ENCODE measurements at regions not wholly inside any gene's neighbourhood (a gene's known extent, or its start where the extent isn't known, plus 50 kb on each side); places are given as distances from the start of the nearest gene placed in this dataset.

GRCh38 chr2:23312996-23313606, 71.9 kb upstream of the KLHL29 start:
- TF ChIP-seq RAD21 (conservative IDR thresholded peaks at IDR 0.05 in 1 of 2, IDR thresholded peaks at IDR 0.05 in 1 of 2): peak; percentile 17 to 48; a peak in 2 of 5 replicates
- TF ChIP-seq CTCF (IDR thresholded peaks at IDR 0.05): peak; percentile 32
- no peak for TF ChIP-seq POLR2AphosphoS2 (conservative IDR thresholded peaks at IDR 0.05; ENCODE audit: low read length)
- no peak for TF ChIP-seq JUNB (IDR thresholded peaks at IDR 0.05)
- no peak for TF ChIP-seq EP300 (IDR thresholded peaks at IDR 0.05)
- TF ChIP-seq SMC3 (IDR thresholded peaks at IDR 0.05): no peak
- no peak for TF ChIP-seq GATA3 (IDR thresholded peaks at IDR 0.05; ENCODE audit: borderline replicate concordance)
- no peak for TF ChIP-seq KDM5A (IDR thresholded peaks at IDR 0.05)
- no peak for TF ChIP-seq MAX (IDR thresholded peaks at IDR 0.05)
- no peak for TF ChIP-seq PHF8 (IDR thresholded peaks at IDR 0.05; ENCODE audit: borderline replicate concordance, low read depth)
- TF ChIP-seq FOSL2 (IDR thresholded peaks at IDR 0.05): no peak
- TF ChIP-seq FOSL2 (CRISPR knock-in tag; IDR thresholded peaks at IDR 0.05): no peak
- no peak for TF ChIP-seq POLR2A (IDR thresholded peaks at IDR 0.05; ENCODE audit: low read length)
- no peak for TF ChIP-seq KDM1A (IDR thresholded peaks at IDR 0.05; ENCODE audit: low read depth)
